ENCODE measurements at regions not wholly inside any gene's neighbourhood (a gene's known extent, or its start where the extent isn't known, plus 50 kb on each side); places are given as distances from the start of the nearest gene placed in this dataset.

- TF ChIP-seq CTCF (IDR thresholded peaks at IDR 0.05) = no peak
- TF ChIP-seq POLR2AphosphoS5 (IDR thresholded peaks at IDR 0.05) = no peak
Observed at GRCh38 chr5:115050866-115051265, 118.8 kb downstream of the TRIM36 start.
